ENCODE measurements at regions not wholly inside any gene's neighbourhood (a gene's known extent, or its start where the extent isn't known, plus 50 kb on each side); places are given as distances from the start of the nearest gene placed in this dataset.

DNA sequence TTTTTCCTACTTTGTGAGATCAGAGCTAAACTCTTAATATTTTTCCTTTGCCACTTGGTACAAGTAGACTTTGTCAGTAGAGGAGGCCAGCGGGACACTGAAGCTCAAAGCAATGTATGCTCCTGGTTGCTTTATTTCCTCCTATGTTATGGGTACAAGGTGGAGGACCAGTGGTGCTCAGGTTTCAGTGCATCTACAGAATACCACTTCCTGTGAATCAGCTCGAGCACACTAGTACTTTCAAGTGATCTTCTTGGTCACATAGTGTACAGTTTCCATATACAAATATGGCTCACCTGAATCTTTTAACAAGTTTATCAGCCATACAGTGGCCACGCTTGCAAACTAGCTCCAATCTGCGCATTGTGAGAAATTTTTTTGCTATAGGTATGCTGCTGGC lies 1674.8 kb upstream of the TMEFF2 start:
- TF ChIP-seq, protein P1, sequence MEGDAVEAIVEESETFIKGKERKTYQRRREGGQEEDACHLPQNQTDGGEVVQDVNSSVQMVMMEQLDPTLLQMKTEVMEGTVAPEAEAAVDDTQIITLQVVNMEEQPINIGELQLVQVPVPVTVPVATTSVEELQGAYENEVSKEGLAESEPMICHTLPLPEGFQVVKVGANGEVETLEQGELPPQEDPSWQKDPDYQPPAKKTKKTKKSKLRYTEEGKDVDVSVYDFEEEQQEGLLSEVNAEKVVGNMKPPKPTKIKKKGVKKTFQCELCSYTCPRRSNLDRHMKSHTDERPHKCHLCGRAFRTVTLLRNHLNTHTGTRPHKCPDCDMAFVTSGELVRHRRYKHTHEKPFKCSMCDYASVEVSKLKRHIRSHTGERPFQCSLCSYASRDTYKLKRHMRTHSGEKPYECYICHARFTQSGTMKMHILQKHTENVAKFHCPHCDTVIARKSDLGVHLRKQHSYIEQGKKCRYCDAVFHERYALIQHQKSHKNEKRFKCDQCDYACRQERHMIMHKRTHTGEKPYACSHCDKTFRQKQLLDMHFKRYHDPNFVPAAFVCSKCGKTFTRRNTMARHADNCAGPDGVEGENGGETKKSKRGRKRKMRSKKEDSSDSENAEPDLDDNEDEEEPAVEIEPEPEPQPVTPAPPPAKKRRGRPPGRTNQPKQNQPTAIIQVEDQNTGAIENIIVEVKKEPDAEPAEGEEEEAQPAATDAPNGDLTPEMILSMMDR (IDR thresholded peaks at IDR 0.05) = no peak
- TF ChIP-seq POLR2AphosphoS5 (IDR thresholded peaks at IDR 0.05) = no peak
- TF ChIP-seq POLR2A (IDR thresholded peaks at IDR 0.05) = no peak

All from breast epithelium (tissue), 3 donors.